ENCODE measurements at regions not wholly inside any gene's neighbourhood (a gene's known extent, or its start where the extent isn't known, plus 50 kb on each side); places are given as distances from the start of the nearest gene placed in this dataset.
"Not testable (repeated sequence)": the region's sequence is repeated elsewhere in the genome, so short reads cannot be mapped to it uniquely, and the experiment has no call there.

GRCh38 chr1:79969886-79970285 lies 963.4 kb upstream of the ADGRL4 start:
- no peak for DNase-seq

GRCh38 chr1:79966438-79966837 lies 959.9 kb upstream of the ADGRL4 start:
- no peak for DNase-seq

- no peak for DNase-seq
These were observed 953.1 kb upstream of the ADGRL4 start for GRCh38 chr1:79959635-79960034.

GRCh38 chr1:79955966-79956365 lies 949.4 kb upstream of the ADGRL4 start:
- no peak for DNase-seq

- no peak for DNase-seq
These were observed 944.0 kb upstream of the ADGRL4 start for GRCh38 chr1:79950511-79950910.

GRCh38 chr1:79945391-79945790 lies 938.9 kb upstream of the ADGRL4 start:
- no peak for DNase-seq

GRCh38 chr1:79929356-79929755 lies 922.8 kb upstream of the ADGRL4 start:
- no peak for DNase-seq

- no peak for DNase-seq
These were observed 922.4 kb upstream of the ADGRL4 start for GRCh38 chr1:79928901-79929300.

- DNase-seq = no peak
These were observed 914.6 kb upstream of the ADGRL4 start for GRCh38 chr1:79920960-79921669.

- no peak for DNase-seq
These were observed 908.4 kb upstream of the ADGRL4 start for GRCh38 chr1:79914896-79915295.

- no peak for DNase-seq
These were observed 906.3 kb upstream of the ADGRL4 start for GRCh38 chr1:79912813-79913212.

- DNase-seq = no peak
These were observed 896.8 kb upstream of the ADGRL4 start for GRCh38 chr1:79903321-79903720.

- DNase-seq = no peak
These were observed 895.9 kb upstream of the ADGRL4 start for GRCh38 chr1:79902418-79902817.

- no peak for DNase-seq
These were observed 893.4 kb upstream of the ADGRL4 start for GRCh38 chr1:79899914-79900313.

- DNase-seq = no peak
These were observed 889.6 kb upstream of the ADGRL4 start for GRCh38 chr1:79896140-79896539.

- no peak for DNase-seq
These were observed 889.0 kb upstream of the ADGRL4 start for GRCh38 chr1:79895573-79895972.

GRCh38 chr1:79894129-79894528 lies 887.6 kb upstream of the ADGRL4 start:
- not testable (repeated sequence) for DNase-seq

GRCh38 chr1:79887059-79887458 lies 880.5 kb upstream of the ADGRL4 start:
- no peak for DNase-seq

- DNase-seq = no peak
These were observed 878.6 kb upstream of the ADGRL4 start for GRCh38 chr1:79885101-79885500.

GRCh38 chr1:79877086-79877485 lies 870.6 kb upstream of the ADGRL4 start:
- no peak for DNase-seq

- no peak for DNase-seq
These were observed 868.7 kb upstream of the ADGRL4 start for GRCh38 chr1:79875187-79875586.

- DNase-seq = no peak
These were observed 867.8 kb upstream of the ADGRL4 start for GRCh38 chr1:79874289-79874688.

- DNase-seq = no peak
These were observed 852.9 kb upstream of the ADGRL4 start for GRCh38 chr1:79859212-79859948.

- no peak for DNase-seq
These were observed 845.5 kb upstream of the ADGRL4 start for GRCh38 chr1:79852004-79852403.

- DNase-seq = no peak
These were observed 842.9 kb upstream of the ADGRL4 start for GRCh38 chr1:79849388-79849787.
